ENCODE measurements at regions not wholly inside any gene's neighbourhood (a gene's known extent, or its start where the extent isn't known, plus 50 kb on each side); places are given as distances from the start of the nearest gene placed in this dataset.
"Not testable (repeated sequence)": the region's sequence is repeated elsewhere in the genome, so short reads cannot be mapped to it uniquely, and the experiment has no call there.

DNA sequence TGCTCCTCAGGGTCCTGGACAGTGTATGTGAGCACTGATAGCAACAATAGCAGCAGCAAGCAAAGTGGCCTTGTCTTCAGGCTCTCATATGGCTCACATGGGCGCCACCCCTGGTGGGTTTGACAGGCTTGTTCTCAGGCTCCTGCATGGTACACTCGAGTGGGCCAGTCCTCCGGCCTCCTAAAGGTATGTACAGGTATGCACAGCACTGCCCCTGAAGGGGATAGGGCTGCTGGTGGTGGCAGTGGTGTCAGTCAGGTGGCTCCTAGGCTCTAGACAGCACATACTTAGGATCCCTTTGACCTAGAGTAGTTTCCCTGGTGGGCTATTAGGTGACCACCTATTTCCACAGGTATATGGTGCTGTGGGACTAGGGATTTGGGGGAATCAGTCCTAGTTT is 79.8 kb downstream of the LGALS9B start:
- not testable (repeated sequence) for H3K9me3 ChIP-seq (ENCODE audit: control insufficient read depth, low read depth, low read length); H4K5ac ChIP-seq (ENCODE audit: insufficient read length, low read depth, low read length); H3K56ac ChIP-seq (ENCODE audit: insufficient read length, low read depth, low read length); H4K8ac ChIP-seq (replicated peaks; ENCODE audit: insufficient read length, low read depth, low read length); H3K79me2 ChIP-seq (ENCODE audit: insufficient read depth, low read length); H3K4me2 ChIP-seq (ENCODE audit: insufficient read depth, insufficient read length, low read length); H3K23me2 ChIP-seq (ENCODE audit: insufficient read length, low read depth, low read length, poor library complexity, severe bottlenecking); H3K27ac ChIP-seq (ENCODE audit: insufficient read length, low read depth, low read length); H3K4me1 Mint-ChIP-seq; H3T11ph ChIP-seq (ENCODE audit: low read length); H2BK20ac ChIP-seq (ENCODE audit: low read depth, low read length, poor library complexity, severe bottlenecking); H2BK5ac ChIP-seq (ENCODE audit: insufficient read length, low read length); H4K20me1 ChIP-seq (ENCODE audit: control insufficient read depth, insufficient read depth, insufficient read length); H2AFZ ChIP-seq (ENCODE audit: low read length); H3K4me3 Mint-ChIP-seq; H2BK12ac ChIP-seq (ENCODE audit: insufficient read length, low read depth, low read length); H3K4ac ChIP-seq (ENCODE audit: low read depth, low read length); H2AK5ac ChIP-seq (ENCODE audit: insufficient read length, low read length); H3K9me3 Mint-ChIP-seq; H3K9ac ChIP-seq (ENCODE audit: extremely low read depth, insufficient read length, low read length); H4K91ac ChIP-seq (ENCODE audit: insufficient read length, low read depth, low read length); H3K27me3 ChIP-seq (ENCODE audit: insufficient read depth, low read length); H3K14ac ChIP-seq (ENCODE audit: insufficient read depth, low read length); H2BK120ac ChIP-seq (ENCODE audit: low read depth, low read length, poor library complexity, severe bottlenecking); H2BK15ac ChIP-seq (ENCODE audit: low read depth, low read length); H3K36me3 Mint-ChIP-seq (ENCODE audit: insufficient read depth in 1 of 3, low read depth in 3 of 3); H3K18ac ChIP-seq (ENCODE audit: insufficient read length, low read depth, low read length); H3K27me3 Mint-ChIP-seq (ENCODE audit: low read depth); H3K4me1 ChIP-seq (ENCODE audit: insufficient read depth, low read length); H3K79me1 ChIP-seq (ENCODE audit: insufficient read depth, low read depth, low read length, poor library complexity, severe bottlenecking); H3K23ac ChIP-seq (ENCODE audit: insufficient read length, low read depth, low read length); H3K27ac Mint-ChIP-seq
- peak; percentile 16 for DNase-seq
- WGBS (ENCODE audit: extremely low coverage, insufficient read length, low lambda C conversion rate), result no CpG with 5 or more reads among the region's 3 CpGs
